ENCODE measurements at regions not wholly inside any gene's neighbourhood (a gene's known extent, or its start where the extent isn't known, plus 50 kb on each side); places are given as distances from the start of the nearest gene placed in this dataset.
"Not testable (repeated sequence)": the region's sequence is repeated elsewhere in the genome, so short reads cannot be mapped to it uniquely, and the experiment has no call there.

- TF ChIP-seq POLR2AphosphoS5 (IDR thresholded peaks at IDR 0.05; ENCODE audit: low read depth) (no peak), NANOG (IDR thresholded peaks at IDR 0.05; ENCODE audit: borderline replicate concordance) (no peak), ETS1 (IDR thresholded peaks at IDR 0.05) (no peak), CREB1 (CRISPR knock-in tag; IDR thresholded peaks at IDR 0.05; ENCODE audit: low read depth) (no peak), STAT1 (IDR thresholded peaks at IDR 0.05; ENCODE audit: unreplicated experiment) (no peak), REST (IDR thresholded peaks at IDR 0.05; ENCODE audit: unreplicated experiment) (no peak), JUNB (IDR thresholded peaks at IDR 0.05; ENCODE audit: unreplicated experiment) (no peak)
Observed at GRCh38 chr3:15877813-15878212, 80.0 kb upstream of the ANKRD28 start (continued).

GRCh38 chr3:15879787-15880186 lies 82.0 kb upstream of the ANKRD28 start:
- not testable (repeated sequence) for H3K36me3 ChIP-seq (ENCODE audit: insufficient read depth); H3K9me3 Mint-ChIP-seq; H3K4me3 ChIP-seq; H3K9me2 ChIP-seq (ENCODE audit: insufficient read depth); H3K4me2 ChIP-seq; H3K27me3 ChIP-seq (ENCODE audit: insufficient read depth); H2AFZ ChIP-seq; H3K79me2 ChIP-seq (replicated peaks; ENCODE audit: insufficient read depth); DNase-seq (ENCODE audit: low spot score); H3K4me1 ChIP-seq (ENCODE audit: insufficient read depth); H3K27me3 Mint-ChIP-seq (ENCODE audit: insufficient read depth, low read depth, poor library complexity); H3K27ac Mint-ChIP-seq; H3K4me1 Mint-ChIP-seq; H3K4me3 Mint-ChIP-seq; H4K20me1 ChIP-seq (replicated peaks; ENCODE audit: insufficient read depth); ATAC-seq; H3F3A ChIP-seq (replicated peaks; ENCODE audit: low read depth); H3K27ac ChIP-seq (ENCODE audit: low read depth)
- H3K36me3 Mint-ChIP-seq (ENCODE audit: low read depth) = peaks cover 27% of the 10 kb centered on the region

- H3K36me3 Mint-ChIP-seq (ENCODE audit: low read depth) = peaks cover 19% of the 10 kb centered on the region
- H3F3A ChIP-seq (replicated peaks; ENCODE audit: low read depth) = peaks cover 4% of the 10 kb centered on the region; the same call in 1 of the 2 replicates
- H3K4me1 Mint-ChIP-seq = peaks cover 5% of the 10 kb centered on the region; the same call in 2 of the 3 replicates
- no peaks in the 10 kb centered on the region for H3K36me3 ChIP-seq (ENCODE audit: insufficient read depth)
- no peak overlapping the region for H3K4me3 ChIP-seq
- H3K27me3 Mint-ChIP-seq (ENCODE audit: insufficient read depth, low read depth, poor library complexity) = no peaks in the 10 kb centered on the region
- H2AFZ ChIP-seq = no peak overlapping the region
- no peak overlapping the region for H3K4me2 ChIP-seq
- no peak overlapping the region for H3K27ac Mint-ChIP-seq
- no peaks in the 10 kb centered on the region for H3K27me3 ChIP-seq (ENCODE audit: insufficient read depth)
- H3K79me2 ChIP-seq (replicated peaks; ENCODE audit: insufficient read depth) = no peaks in the 10 kb centered on the region
- H3K27ac ChIP-seq (ENCODE audit: low read depth) = no peak overlapping the region
- peaks cover 5% of the 10 kb centered on the region; the same call in 1 of the 3 replicates for H3K9me3 Mint-ChIP-seq
- H3K4me3 Mint-ChIP-seq = no peak overlapping the region
- ATAC-seq (no peak), DNase-seq (ENCODE audit: low spot score) (no peak)
- no peaks in the 10 kb centered on the region; the same call in 1 of the 2 replicates for H4K20me1 ChIP-seq (replicated peaks; ENCODE audit: insufficient read depth)
- no peaks in the 10 kb centered on the region for H3K4me1 ChIP-seq (ENCODE audit: insufficient read depth)
- TF ChIP-seq ZNF114 (CRISPR knock-in tag; IDR thresholded peaks at IDR 0.05) (no peak), CREB1 (CRISPR knock-in tag; IDR thresholded peaks at IDR 0.05; ENCODE audit: low read depth) (no peak), EZH2 (IDR thresholded peaks at IDR 0.05; ENCODE audit: low read depth, unreplicated experiment) (no peak), CTCF (conservative IDR thresholded peaks at IDR 0.05; ENCODE audit: low read depth in 2 of 2) (no peak), REST (IDR thresholded peaks at IDR 0.05; ENCODE audit: unreplicated experiment) (no peak), ETS1 (IDR thresholded peaks at IDR 0.05) (no peak), POLR2AphosphoS5 (IDR thresholded peaks at IDR 0.05; ENCODE audit: low read depth) (no peak), STAT1 (IDR thresholded peaks at IDR 0.05; ENCODE audit: unreplicated experiment) (no peak), NANOG (IDR thresholded peaks at IDR 0.05; ENCODE audit: borderline replicate concordance) (no peak)
- peaks cover 4% of the 10 kb centered on the region; the same call in 1 of the 2 replicates for H3K9me2 ChIP-seq (ENCODE audit: insufficient read depth)
Observed at GRCh38 chr3:15882577-15882976, 84.8 kb upstream of the ANKRD28 start.
